ENCODE measurements at regions not wholly inside any gene's neighbourhood (a gene's known extent, or its start where the extent isn't known, plus 50 kb on each side); places are given as distances from the start of the nearest gene placed in this dataset.

DNA sequence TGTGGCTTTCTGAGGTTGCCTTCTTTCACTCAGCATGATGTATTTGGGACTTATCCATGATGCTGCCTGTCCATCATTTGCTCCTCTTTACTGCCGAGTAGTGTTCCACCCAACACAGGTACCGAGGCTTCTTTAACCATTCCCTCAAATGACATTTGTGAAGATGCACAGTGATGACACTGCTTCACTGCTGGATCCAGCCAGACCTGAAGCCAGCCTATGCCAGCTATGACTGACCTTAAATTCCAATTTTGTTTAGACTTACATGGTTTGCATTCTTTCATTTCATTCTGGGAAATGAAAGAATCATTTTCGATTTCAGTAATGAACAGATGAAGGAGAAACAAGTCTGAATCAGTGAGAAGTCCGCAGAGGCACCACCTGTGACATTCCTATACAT is 271.0 kb downstream of the AACS start:
- TF ChIP-seq TAF1 (IDR thresholded peaks at IDR 0.05; ENCODE audit: low read depth): no peak
- no peak for TF ChIP-seq MXI1 (conservative IDR thresholded peaks at IDR 0.05; ENCODE audit: poor library complexity, severe bottlenecking)
- TF ChIP-seq, protein P1, sequence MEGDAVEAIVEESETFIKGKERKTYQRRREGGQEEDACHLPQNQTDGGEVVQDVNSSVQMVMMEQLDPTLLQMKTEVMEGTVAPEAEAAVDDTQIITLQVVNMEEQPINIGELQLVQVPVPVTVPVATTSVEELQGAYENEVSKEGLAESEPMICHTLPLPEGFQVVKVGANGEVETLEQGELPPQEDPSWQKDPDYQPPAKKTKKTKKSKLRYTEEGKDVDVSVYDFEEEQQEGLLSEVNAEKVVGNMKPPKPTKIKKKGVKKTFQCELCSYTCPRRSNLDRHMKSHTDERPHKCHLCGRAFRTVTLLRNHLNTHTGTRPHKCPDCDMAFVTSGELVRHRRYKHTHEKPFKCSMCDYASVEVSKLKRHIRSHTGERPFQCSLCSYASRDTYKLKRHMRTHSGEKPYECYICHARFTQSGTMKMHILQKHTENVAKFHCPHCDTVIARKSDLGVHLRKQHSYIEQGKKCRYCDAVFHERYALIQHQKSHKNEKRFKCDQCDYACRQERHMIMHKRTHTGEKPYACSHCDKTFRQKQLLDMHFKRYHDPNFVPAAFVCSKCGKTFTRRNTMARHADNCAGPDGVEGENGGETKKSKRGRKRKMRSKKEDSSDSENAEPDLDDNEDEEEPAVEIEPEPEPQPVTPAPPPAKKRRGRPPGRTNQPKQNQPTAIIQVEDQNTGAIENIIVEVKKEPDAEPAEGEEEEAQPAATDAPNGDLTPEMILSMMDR (IDR thresholded peaks at IDR 0.05; ENCODE audit: poor library complexity, severe bottlenecking): no peak
- TF ChIP-seq SMC3 (conservative IDR thresholded peaks at IDR 0.05; ENCODE audit: poor library complexity): no peak
- TF ChIP-seq EZH2 (IDR thresholded peaks at IDR 0.05; ENCODE audit: borderline replicate concordance, insufficient read depth, low read length, poor library complexity, severe bottlenecking): no peak
- no peak for TF ChIP-seq EP300 (conservative IDR thresholded peaks at IDR 0.05; ENCODE audit: poor library complexity, severe bottlenecking)
- TF ChIP-seq, protein P2, sequence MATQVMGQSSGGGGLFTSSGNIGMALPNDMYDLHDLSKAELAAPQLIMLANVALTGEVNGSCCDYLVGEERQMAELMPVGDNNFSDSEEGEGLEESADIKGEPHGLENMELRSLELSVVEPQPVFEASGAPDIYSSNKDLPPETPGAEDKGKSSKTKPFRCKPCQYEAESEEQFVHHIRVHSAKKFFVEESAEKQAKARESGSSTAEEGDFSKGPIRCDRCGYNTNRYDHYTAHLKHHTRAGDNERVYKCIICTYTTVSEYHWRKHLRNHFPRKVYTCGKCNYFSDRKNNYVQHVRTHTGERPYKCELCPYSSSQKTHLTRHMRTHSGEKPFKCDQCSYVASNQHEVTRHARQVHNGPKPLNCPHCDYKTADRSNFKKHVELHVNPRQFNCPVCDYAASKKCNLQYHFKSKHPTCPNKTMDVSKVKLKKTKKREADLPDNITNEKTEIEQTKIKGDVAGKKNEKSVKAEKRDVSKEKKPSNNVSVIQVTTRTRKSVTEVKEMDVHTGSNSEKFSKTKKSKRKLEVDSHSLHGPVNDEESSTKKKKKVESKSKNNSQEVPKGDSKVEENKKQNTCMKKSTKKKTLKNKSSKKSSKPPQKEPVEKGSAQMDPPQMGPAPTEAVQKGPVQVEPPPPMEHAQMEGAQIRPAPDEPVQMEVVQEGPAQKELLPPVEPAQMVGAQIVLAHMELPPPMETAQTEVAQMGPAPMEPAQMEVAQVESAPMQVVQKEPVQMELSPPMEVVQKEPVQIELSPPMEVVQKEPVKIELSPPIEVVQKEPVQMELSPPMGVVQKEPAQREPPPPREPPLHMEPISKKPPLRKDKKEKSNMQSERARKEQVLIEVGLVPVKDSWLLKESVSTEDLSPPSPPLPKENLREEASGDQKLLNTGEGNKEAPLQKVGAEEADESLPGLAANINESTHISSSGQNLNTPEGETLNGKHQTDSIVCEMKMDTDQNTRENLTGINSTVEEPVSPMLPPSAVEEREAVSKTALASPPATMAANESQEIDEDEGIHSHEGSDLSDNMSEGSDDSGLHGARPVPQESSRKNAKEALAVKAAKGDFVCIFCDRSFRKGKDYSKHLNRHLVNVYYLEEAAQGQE (IDR thresholded peaks at IDR 0.05; ENCODE audit: borderline replicate concordance): no peak
- TF ChIP-seq POLR2AphosphoS5 (IDR thresholded peaks at IDR 0.05): no peak
- no peak for TF ChIP-seq RAD21 (conservative IDR thresholded peaks at IDR 0.05)
